DMS53 treated with DMSO at 0.1 percent for 48 hours (cell line): ENCODE measurements at regions not wholly inside any gene's neighbourhood (a gene's known extent, or its start where the extent isn't known, plus 50 kb on each side); places are given as distances from the start of the nearest gene placed in this dataset.
"Not testable (repeated sequence)": the region's sequence is repeated elsewhere in the genome, so short reads cannot be mapped to it uniquely, and the experiment has no call there.

Experiments used
- DNase-seq: peaks from one replicate; lab custom pipeline; 2025; ENCODE audit not compliant: unreplicated experiment; lab: John Stamatoyannopoulos, UW

DNA sequence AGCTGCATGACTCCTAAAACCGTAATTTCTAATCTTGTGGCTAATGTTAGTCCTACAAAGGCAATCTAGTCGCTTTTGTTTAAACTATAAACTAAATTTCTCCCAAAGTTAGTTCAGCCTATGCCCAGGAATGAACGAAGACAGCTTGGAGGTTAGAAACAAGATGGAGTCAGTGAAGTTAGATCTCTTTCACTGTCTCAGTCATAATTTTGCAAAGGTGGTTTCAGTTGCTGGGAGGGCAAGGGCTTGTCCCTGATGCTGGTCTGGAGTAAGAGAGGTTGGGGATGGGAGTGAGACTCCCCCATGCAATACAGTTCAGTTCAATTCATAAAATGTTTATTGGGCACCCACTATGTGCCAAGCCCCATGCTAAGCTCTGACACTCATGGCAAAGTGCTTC is 362.1 kb downstream of the TYW1 start:
- DNase-seq, result not testable (repeated sequence)

DNA sequence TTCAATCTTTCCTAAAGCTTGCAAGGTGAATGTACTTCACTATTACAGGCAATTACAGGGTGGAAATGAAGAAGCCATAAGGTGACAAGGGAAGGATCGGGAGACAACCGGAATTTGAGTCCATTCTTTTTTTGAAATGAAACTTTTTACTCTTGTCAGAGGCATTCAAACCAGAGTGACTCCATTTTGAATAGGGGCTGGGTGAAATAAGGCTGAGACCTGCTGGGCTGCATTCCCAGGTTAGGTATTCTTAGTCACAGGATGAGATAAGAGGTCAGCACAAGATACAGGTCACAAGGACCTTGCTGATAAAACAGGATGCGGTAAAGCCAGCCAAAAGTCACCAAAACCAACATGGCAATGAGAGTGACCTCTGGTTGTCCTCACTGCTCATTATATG is 363.3 kb downstream of the TYW1 start:
- no peak for DNase-seq

DNA sequence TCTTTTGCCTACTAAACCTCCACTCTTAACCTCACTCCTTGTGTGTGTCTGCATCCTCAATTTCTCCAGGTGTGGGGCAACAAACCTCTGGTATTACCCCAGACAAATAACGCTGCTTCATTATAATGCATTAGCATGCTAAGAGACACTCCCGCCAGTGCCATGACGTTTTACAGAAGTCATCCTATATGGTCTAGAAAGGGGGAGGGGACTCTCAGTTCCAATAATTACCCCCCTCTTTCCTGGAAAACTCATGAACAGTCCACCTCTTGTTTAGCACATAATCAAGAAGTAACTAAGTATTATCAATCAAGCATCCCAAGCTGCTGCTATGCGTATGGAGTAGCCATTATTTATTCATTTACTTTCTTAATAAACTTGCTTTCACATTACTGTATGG is 364.5 kb downstream of the TYW1 start:
- DNase-seq, result no peak

DNA sequence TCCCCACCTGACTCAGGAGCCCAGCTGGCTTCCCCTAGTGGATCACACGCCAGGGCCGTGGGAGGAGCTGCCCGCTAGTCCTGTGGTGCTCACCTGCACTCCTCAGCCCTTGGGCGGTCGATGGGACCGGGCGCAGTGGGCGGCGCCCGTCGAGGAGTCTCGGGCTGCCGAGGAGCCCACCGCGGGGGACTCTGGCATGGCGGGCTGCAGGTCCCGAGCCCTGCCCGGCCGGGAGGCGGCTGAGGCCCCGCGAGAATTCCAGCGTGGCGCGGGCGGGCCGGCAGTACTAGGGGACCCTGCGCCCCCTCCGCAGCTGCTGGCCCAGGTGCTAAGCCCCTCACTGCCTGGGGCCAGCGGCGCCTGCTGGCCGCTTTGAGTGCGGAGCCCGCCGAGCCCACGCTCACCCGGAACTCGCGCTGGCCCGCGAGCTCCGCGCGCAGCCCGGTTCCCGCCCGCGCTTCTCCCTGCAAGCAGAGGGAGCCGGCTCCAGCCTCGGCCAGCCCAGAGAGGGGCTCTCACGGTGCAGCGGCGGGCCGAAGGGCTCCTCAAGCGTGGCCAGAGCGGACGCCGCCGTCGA is 367.9 kb downstream of the TYW1 start:
- DNase-seq, result no peak

DNA sequence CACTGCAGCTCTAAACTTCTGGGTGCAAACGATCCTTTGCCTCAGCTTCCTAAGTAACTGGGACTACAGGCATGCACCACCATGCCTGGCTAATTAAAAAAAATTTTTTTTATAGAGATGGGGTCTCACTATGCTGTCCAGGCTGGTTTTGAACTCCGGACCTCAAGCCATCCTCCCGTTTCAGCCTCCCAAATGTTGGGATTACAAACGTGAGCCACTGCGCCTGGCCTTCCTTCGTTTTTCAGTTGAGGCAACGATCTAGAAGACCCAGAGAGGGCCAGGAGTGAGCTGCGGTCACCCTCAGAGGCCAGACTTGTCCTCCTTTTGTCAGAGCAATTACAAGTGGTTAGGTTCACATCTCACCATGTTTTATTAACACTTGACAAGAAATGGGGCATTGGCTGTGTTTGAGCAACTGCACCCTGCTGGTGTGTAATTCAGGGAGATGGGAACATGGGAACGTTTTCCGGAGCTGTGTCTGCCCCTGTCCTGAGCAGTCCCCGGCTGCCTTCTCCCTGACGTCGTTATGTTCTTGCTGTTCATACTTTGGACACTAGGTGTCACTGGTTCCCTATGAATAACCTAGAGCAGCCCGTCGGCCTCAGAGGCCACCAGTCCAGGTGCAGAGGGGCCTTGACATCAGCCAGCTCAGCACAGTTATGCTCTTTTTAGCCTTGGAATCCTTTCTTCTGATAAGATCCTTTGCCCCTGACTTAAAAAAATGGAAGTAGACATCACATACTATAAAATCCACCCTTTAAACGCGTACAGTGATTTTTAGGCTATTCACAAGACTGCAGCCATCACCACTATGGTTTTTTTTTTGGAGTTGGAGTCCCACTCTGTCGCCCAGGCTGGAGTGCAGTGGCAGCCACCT is 375.0 kb downstream of the TYW1 start:
- DNase-seq, result peak; percentile 62

DNA sequence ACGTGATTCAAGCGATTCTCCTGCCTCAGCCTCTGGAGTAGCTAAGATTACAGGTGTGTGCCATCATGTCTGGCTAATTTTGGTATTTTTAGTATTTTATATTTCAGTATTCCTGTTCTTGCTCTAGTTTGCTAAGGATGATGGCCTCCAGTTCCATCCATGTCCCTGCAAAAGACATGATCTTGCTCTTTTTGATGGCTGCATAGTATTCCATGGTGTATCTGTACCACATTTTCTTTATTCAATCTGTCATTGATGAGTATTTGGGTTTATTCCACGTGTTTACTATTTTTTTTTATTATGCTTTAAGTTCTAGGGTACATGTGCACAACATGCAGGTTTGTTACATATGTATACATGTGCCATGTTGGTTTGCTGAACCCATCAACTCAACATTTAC is 376.8 kb downstream of the TYW1 start:
- DNase-seq, result not testable (repeated sequence)

DNA sequence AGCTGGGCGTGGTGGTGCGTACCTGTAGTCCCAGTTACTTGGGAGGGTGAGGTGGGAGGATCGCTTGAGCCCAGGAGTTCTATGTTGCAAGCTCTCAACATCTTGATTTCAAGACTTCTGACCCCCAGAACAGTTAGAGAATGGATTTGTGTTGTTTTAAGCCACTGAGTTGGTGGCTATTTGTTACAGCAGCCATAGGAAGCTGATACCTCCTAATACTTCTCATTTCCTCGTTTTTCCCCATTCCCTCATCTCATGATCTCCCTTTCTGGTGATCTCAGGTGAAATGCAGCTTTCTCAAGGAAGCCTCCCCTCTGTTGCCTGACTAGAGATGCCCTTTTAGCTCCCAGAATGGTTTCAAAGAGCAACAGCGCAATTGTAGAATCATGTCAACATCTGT is 378.8 kb downstream of the TYW1 start:
- no peak for DNase-seq

DNA sequence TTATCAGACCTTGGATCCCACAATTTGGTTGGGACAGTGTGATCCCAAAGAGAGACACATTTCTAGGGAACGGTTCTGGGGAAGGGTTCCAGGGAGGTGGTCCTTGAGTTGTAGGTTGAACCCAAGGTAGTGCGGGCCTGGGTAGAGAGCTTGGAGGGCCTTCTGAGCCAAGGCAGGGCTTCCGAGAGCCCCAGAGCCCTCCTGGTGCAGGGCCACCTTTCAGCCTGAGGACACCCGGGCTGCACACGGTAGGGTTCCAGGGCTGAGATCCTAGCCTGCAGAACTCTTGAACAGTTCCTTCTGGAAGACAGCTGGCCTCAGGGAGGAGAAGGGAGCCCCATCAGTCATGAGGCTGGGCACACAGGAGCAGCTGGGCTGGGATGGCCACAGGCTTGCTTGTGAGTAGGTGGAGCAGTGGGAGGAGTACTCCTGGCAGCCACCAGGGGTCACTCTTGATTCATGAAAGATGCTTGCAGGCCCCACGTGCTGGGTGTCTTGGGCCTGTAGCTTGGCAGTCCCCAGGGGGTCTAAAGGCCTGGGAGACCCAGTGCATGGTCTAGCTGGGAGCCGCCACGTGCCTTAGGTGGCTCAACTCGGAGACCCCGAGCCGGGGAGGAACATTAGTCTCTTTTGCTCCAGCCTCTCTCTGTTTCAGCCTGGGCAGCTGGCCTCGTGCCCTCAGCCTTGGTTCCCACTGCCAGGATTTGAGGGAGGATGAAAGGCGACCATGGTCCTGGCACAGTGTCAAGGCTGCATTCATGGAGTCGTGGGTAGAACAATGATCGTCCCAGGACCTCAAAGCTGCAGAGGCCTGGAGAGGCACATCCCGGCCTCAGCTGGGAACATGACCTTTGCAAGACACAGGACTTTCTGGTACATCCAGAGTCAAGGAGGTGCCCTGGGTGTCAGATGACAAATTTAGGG is 381.6 kb downstream of the TYW1 start:
- peak; percentile 54 for DNase-seq

DNA sequence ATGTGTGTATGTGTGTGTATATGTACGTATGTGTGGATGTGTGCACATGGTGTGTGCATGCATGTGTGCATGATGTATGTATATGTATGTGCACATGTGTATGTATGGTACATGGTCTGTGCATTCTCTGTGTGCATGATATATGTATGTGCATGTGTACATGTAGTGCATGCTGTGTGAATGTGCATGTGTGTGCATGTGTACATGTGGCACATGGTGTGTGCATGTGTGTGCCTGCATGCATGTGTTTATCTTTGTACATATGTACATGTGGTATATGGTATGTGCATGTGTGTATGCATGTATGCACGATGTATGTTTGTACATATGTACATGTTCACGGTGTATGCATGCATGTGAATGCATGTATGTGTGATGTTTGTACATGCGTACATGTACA is 383.7 kb downstream of the TYW1 start:
- no peak for DNase-seq

DNA sequence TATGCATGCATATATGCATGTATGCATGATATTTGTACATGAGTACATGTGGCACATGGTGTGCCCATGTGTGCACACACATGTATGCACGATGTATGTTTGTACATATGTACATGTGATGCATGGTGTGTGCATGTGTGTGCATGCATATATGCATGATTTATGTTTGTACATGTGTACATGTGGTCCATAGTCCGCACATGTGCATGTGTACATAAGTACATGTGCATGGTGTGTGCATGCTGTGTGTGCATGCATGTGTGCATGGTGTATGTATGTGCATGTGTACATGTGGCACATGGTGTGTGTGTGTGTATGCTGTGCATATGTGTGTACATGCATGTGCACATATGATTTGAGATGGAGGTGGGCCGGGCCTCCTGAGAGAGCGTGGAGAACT is 384.2 kb downstream of the TYW1 start:
- no peak for DNase-seq

DNA sequence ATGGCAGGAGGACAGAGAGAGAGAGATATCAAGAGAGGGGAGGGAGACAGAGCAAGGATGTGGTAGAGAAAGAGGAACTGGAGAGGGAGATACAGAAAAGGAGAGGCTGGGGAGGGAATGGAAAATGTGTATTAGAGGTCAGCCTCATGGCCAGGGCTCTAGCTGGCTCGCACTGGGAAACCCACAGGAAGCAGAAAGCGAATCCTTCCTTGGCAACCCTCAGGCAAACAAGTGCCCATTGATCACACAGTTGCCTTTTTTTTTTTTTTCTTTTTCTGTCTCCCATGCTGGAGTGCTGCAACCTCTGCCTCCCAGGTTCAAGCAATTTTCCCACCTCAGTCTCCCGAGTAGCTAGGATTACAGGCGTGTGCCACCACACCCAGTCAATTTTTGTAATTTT is 391.2 kb downstream of the TYW1 start:
- no peak for DNase-seq

DNA sequence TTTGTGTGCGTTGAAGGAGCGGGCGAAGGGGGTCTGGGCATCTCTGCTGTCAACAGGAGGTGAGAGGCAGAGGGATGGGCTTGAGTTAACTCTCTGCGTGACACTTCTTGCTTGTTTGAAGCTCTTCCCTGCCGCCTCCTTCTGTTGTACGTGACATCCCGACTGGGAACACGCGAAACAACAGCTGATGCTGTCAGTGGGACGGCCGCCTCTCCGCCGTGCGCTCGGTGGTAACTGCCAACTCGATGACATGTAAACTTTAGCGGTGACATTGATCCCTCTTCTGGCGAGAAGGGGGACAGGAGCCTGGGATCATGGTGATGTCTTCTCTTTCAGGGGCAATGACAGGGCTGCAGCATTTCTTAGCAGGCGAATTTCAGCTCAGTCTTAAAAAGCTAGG is 394.5 kb downstream of the TYW1 start:
- no peak for DNase-seq

DNA sequence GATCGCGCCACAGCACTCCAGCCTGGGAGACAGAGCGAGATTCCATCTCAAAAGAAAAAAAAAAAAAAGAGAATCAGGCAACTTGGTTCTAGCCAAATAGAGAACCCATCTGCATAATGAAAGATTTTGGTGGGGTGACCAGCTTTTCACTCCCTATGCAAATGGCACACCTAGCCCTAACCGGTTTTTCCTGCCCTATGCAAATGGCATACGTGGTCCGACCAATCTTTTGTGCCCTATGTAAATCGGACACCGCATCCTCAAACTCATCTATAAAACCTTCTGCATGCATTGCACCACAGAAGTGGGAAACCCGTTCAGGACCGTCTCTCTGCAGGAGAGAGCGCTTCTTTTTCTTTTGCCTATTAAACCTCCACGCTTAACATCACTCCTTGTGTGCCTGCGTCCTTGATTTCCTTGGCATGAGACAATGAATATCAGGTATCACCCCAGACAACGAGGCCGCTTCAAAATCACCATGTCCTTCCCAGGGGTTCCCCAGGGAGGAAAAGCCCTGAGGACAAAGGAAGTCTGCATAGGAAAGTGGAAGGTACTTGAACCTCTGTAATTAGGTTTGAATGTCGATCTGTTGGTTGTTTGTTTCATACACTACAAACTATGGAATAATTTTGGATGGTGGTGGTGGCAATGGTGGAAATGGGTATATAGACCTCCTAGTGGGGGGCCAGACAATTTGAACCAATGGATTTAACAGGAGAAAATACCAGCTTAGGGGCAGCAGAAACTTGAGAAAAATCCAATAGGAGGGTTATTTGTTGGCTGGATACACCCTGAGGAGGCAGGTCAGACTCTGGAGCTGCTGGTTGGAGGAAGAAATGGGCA is 396.2 kb downstream of the TYW1 start:
- no peak for DNase-seq

DNA sequence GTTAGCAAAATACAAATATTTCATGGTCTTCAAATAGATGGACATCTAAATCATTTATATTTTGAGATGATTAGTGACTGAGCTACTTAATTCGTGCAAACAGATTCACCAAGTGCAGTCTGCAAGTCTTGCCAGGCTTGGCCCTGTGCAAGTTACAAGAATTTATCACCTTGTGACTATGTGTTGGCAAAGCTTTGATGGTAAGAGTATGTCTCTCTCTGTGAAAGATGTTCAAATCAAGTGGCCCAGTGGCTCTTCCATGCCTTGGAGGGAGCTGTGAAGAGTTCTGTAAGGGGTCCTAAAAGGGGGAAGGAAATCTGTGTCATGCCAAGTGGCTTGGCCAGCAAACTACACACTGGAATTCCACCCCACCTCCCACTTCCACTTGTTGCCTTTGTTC is 397.3 kb downstream of the TYW1 start:
- no peak for DNase-seq

DNA sequence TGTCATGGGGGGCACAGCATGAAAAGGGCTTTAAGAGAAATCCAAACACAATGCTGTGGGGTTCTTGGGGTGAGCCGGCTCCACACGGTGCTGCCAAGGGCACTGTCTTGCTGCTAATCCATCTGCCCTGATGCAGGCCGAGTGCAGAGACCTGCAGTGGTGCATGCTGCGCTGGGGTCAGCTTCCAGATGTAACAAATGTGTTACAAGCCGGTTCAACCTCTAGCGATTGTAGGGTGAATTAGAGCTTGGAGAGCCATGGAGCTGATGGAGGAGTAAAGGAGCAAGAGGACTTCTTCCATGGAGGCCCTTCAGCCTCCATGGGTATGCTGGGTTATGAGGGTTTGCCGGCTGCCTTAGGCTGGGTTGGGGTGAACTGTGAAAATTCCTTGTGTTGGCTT is 402.3 kb downstream of the TYW1 start:
- no peak for DNase-seq

DNA sequence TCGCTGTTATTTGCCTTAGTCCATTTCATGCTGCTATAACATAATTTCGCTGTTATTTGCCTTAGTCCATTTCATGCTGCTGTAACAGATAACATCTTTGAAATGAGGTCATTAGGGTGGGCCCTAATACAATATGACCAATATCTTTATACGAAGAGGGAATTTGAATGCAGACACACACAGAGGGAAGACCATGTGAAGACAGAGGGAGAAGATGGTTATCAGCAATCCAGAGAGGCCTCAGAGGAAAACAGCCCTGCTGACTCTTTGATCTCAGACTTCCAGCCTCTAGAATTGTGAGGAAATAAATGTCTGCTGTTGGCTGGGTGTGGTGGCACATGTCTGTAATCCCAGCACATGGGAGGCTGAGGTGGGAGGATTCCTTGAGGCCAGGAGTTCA is 404.9 kb downstream of the TYW1 start:
- no peak for DNase-seq

DNA sequence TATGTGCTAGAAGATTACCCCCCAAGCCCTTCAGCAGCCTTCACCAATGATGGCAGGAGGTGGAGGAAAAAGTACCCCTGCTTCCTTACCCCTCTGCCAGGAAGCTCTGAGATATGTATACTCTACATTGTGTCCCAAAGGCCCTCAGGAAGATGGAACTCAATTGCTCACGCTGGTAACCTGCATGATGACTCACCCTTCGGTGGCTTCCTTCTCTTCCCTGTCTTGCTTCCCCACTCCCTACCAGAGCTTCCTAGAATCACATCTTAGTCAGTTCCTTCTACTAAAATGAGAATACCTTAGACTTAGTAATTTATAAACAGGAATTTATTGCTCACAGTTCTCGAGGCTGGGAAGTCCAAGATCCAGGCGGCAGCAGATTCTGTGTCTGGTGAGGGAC is 405.6 kb downstream of the TYW1 start:
- DNase-seq, result no peak

DNA sequence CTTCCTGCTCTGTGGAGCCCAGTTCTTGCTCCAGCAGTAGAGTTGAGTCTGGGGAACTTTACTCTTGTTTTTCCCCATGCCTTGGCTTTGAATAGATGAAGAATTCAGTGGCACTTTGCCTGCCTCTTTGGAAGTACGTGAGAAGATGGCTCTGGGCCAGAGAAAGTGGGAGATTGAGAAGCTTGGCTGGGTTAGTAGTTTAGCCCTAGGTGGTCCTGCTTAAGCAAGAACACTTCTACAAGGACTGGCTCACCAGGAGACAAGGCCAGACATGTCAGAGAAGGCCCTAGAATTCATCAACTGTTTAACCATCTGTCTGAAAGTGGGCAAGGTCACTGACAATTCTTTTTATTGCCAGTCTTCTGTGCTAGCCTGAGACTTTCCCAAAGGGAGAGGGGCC is 410.3 kb downstream of the TYW1 start:
- no peak for DNase-seq

DNA sequence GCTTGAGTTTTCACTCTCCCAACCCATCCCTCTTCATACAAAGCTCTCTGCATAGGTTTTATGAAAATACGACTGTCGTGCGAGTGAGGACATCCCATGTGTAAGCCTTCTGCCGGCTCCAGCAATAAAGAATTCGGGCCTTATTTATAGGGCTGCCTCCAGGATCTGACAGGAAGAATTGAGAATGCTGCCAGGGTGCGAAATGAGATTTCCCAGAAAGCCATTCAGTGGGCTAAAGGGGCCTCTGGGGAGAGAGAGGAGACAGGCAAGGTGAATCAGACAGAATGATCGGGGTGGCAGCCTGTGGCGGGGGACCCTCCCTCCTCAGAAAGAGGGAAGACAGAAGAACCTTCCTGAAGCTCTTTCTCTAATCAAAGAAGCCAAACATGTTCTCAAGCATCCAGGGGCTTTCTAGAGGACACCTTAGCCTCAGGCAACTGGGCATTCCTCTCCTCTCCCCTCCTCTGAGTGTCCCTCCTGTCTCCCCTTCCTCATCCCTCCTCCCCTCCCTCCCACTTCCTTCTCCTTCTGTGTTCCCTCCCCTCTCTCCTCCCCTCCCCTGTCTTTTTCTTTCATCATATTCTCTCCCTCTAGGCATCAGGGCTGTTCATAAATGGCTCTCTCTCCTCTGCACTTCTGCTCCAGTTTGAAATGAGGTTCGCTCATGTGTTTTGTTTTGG is 410.9 kb downstream of the TYW1 start:
- no peak for DNase-seq

DNA sequence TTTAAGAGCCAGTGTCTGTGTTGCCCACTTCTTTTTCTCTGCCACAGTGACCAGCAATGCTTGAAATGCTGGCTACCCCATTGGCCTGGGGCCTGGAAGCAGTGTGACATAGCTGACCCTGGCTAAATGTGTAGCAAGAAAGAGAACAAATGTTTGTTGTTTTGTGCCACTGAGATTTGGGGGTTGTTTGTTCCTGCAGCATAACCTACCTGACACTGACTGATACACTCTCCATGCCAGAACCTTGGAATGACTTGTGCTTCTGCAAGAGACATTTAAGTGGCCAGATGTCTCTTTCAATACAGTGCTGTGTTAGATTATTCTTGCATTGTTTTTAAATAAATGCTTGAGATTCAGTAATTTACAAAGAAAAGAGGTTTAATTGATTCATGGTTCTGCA is 411.5 kb downstream of the TYW1 start:
- no peak for DNase-seq
